ENCODE measurements at regions not wholly inside any gene's neighbourhood (a gene's known extent, or its start where the extent isn't known, plus 50 kb on each side); places are given as distances from the start of the nearest gene placed in this dataset.

GRCh38 chr7:42617071-42617765 is 294.7 kb downstream of the C7orf25 start:
- Histone ChIP-seq H3K27ac (ENCODE audit: low read depth in 2 of 2, low read length in 1 of 2) (no peak overlapping the region), H3K9me3 (no peaks in the 10 kb centered on the region), H3K36me3 (replicated peaks in 1 of 2; ENCODE audit: control insufficient read depth in 1 of 2, insufficient read depth in 2 of 2, low read length in 1 of 2) (no peaks in the 10 kb centered on the region), H3K4me2 (no peak overlapping the region), H3K4me3 (ENCODE audit: low read depth in 2 of 2, low read length in 1 of 2) (no peak overlapping the region), H3K9me2 (no peaks in the 10 kb centered on the region), H3F3A (replicated peaks; ENCODE audit: insufficient read depth) (no peaks in the 10 kb centered on the region), H3K9ac (no peak overlapping the region), H2AFZ (ENCODE audit: low read depth) (no peak overlapping the region), H3K4me1 (ENCODE audit: control insufficient read depth in 1 of 2, insufficient read depth in 2 of 2, low read depth in 1 of 2, low read length in 1 of 2) (no peaks in the 10 kb centered on the region), H3K27me3 (ENCODE audit: insufficient read depth) (no peaks in the 10 kb centered on the region), H4K20me1 (ENCODE audit: insufficient read depth) (no peaks in the 10 kb centered on the region), H3K79me2 (ENCODE audit: insufficient read depth) (no peaks in the 10 kb centered on the region)
- DNase-seq, result no peak
- ChIA-PET POLR2A (no interaction called here), CTCF (no interaction called here)
- no peak for TF ChIP-seq SMC3 (IDR thresholded peaks at IDR 0.05; ENCODE audit: low read depth, low read length)
- no peak for TF ChIP-seq FOSL2 (IDR thresholded peaks at IDR 0.05; ENCODE audit: borderline replicate concordance, low read depth)
- no peak for TF ChIP-seq TEAD4 (IDR thresholded peaks at IDR 0.05; ENCODE audit: borderline replicate concordance, insufficient read depth)
- TF ChIP-seq EZH2phosphoT487 (IDR thresholded peaks at IDR 0.05; ENCODE audit: borderline replicate concordance, low read depth), result no peak
- no peak for TF ChIP-seq RFX5 (IDR thresholded peaks at IDR 0.05; ENCODE audit: low read length)
- TF ChIP-seq RCOR1 (IDR thresholded peaks at IDR 0.05; ENCODE audit: low read length), result no peak
- WGBS (ENCODE audit: low lambda C conversion rate), result 3% methylated on average over 6 of the region's 6 CpGs

GRCh38 chr7:42614636-42615035 is 297.2 kb downstream of the C7orf25 start:
- Histone ChIP-seq H3K9me2 (no peaks in the 10 kb centered on the region), H2AFZ (ENCODE audit: low read depth) (no peak overlapping the region), H3K4me1 (ENCODE audit: control insufficient read depth in 1 of 2, insufficient read depth in 2 of 2, low read depth in 1 of 2, low read length in 1 of 2) (no peaks in the 10 kb centered on the region), H3K36me3 (replicated peaks in 1 of 2; ENCODE audit: control insufficient read depth in 1 of 2, insufficient read depth in 2 of 2, low read length in 1 of 2) (no peaks in the 10 kb centered on the region), H4K20me1 (ENCODE audit: insufficient read depth) (no peaks in the 10 kb centered on the region), H3K79me2 (ENCODE audit: insufficient read depth) (no peaks in the 10 kb centered on the region), H3F3A (replicated peaks; ENCODE audit: insufficient read depth) (no peaks in the 10 kb centered on the region), H3K27me3 (ENCODE audit: insufficient read depth) (no peaks in the 10 kb centered on the region), H3K9ac (no peak overlapping the region), H3K4me2 (no peak overlapping the region), H3K4me3 (ENCODE audit: low read depth in 2 of 2, low read length in 1 of 2) (no peak overlapping the region), H3K9me3 (no peaks in the 10 kb centered on the region), H3K27ac (ENCODE audit: low read depth in 2 of 2, low read length in 1 of 2) (no peak overlapping the region)
- TF ChIP-seq NFIC (IDR thresholded peaks at IDR 0.05; ENCODE audit: borderline replicate concordance) (no peak), EZH2phosphoT487 (IDR thresholded peaks at IDR 0.05; ENCODE audit: borderline replicate concordance, low read depth) (no peak), YY1 (IDR thresholded peaks at IDR 0.05; ENCODE audit: low read depth) (no peak), RFX5 (IDR thresholded peaks at IDR 0.05; ENCODE audit: low read length) (no peak), JUND (IDR thresholded peaks at IDR 0.05) (no peak), USF1 (IDR thresholded peaks at IDR 0.05; ENCODE audit: borderline replicate concordance, low read depth) (no peak), FOXJ3 (CRISPR knock-in tag; IDR thresholded peaks at IDR 0.05) (no peak), FOSL2 (IDR thresholded peaks at IDR 0.05; ENCODE audit: borderline replicate concordance, low read depth) (no peak), GABPA (IDR thresholded peaks at IDR 0.05; ENCODE audit: low read depth) (no peak), SIN3A (IDR thresholded peaks at IDR 0.05; ENCODE audit: borderline replicate concordance, low read depth, low read length) (no peak), SMC3 (IDR thresholded peaks at IDR 0.05; ENCODE audit: low read depth, low read length) (no peak)
- 2% methylated on average over 4 of the region's 4 CpGs for WGBS (ENCODE audit: low lambda C conversion rate)
- DNase-seq, result no peak
- POLR2A ChIA-PET, result no interaction called here
- CTCF ChIA-PET, result no interaction called here

Data from SK-N-SH (cell line).